ENCODE measurements at regions not wholly inside any gene's neighbourhood (a gene's known extent, or its start where the extent isn't known, plus 50 kb on each side); places are given as distances from the start of the nearest gene placed in this dataset.

DNA sequence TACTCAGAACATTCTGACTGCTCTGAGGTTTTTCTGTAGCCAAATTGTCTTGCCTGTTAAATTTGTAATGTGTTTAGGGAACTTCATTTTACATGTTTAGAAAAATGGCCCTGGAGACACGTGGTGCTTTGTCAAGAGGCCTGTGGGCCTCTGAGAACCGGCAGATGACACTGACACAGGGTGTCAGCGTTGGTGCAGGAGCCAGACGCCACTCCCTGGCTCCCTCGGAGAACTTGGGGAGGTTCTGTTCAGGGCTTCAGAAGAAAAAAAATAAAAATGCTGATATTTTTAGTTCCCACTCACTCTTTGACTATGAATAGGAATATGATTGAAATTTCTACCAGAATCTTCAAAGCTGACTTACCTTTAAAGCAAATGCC is 190.9 kb upstream of the GATB start:
- TF ChIP-seq NFRKB (IDR thresholded peaks at IDR 0.05) (no peak), SUZ12 (IDR thresholded peaks at IDR 0.05) (no peak)
